Activated effector memory CD4-positive, alpha-beta T cell treated with anti-CD3 and anti-CD28 coated beads, Interleukin-2, amount 50 U/mL, for 16 hours (primary cell): ENCODE measurements at regions not wholly inside any gene's neighbourhood (a gene's known extent, or its start where the extent isn't known, plus 50 kb on each side); places are given as distances from the start of the nearest gene placed in this dataset.
"Not testable (repeated sequence)": the region's sequence is repeated elsewhere in the genome, so short reads cannot be mapped to it uniquely, and the experiment has no call there.

Source experiments
- DNase-seq: peaks from one replicate; pipeline ENCODE4 v3.0.0-alpha.2; 2020

GRCh38 chr4:167956676-167957075, 135.7 kb upstream of the ANXA10 start:
- DNase-seq: no peak

GRCh38 chr4:167964766-167965373, 127.5 kb upstream of the ANXA10 start:
- no peak for DNase-seq

GRCh38 chr4:167966143-167966542, 126.2 kb upstream of the ANXA10 start:
- no peak for DNase-seq

GRCh38 chr4:167973513-167973912, 118.8 kb upstream of the ANXA10 start:
- no peak for DNase-seq

- DNase-seq: no peak
Measured at GRCh38 chr4:167985565-167985964, 106.8 kb upstream of the ANXA10 start.

DNA sequence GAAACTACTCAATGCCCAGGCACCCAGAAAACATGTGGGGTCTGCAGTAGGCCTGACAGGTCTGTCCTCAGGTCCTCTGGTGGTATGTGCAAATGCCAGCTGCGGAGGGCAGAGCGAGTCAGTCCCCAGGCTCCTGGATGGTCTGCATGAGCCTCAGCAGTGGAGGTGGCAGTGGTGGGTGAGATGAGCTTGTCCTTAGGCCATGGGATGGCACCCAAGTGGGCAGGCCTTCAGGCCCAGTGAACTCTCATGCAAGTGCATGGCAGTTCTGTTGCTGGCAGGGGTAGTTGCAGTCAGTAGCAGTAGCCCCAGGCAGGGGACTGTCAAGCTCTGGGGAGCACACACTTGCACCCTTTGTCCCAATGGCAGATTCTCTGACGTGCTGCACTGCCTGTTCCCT, 106.3 kb upstream of the ANXA10 start:
- DNase-seq: no peak

GRCh38 chr4:167987285-167987684, 105.1 kb upstream of the ANXA10 start:
- DNase-seq: no peak

DNA sequence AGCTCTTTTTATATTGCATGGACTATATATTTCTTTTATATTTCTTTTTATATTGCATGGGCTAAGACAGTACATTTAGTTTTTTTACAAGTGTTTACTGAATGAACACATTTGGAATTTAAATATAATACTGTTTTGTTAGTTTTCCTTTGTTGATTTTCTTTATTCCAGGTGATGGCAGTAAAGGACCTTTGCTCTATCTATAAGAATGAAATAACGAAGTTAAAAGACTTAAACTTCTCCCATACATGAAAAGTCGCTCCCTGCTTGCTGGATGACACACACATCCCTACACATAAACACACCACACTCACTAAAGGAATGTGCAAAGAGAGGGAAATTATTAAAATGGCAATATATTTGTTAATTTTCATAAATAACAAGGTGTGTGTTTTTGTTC, 102.5 kb upstream of the ANXA10 start:
- DNase-seq: no peak

DNA sequence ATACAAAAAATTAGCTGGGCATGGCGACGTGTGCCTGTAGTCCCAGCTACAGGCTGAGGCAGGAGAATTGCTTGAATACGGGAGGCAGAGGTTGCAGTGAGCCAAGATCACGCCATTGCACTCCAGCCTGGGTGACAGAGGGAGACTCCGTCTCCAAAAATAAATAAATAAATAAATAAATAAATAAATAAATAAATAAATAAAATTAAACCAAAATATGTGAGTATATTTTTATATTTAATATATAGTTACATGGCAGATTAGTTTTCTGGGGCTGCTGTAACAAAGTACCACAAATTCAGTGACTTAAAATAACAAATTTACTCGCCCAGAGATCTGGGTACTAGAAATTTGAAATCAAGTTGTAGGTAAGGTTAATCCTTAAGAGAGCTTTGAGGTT, 84.2 kb upstream of the ANXA10 start:
- DNase-seq: not testable (repeated sequence)

DNA sequence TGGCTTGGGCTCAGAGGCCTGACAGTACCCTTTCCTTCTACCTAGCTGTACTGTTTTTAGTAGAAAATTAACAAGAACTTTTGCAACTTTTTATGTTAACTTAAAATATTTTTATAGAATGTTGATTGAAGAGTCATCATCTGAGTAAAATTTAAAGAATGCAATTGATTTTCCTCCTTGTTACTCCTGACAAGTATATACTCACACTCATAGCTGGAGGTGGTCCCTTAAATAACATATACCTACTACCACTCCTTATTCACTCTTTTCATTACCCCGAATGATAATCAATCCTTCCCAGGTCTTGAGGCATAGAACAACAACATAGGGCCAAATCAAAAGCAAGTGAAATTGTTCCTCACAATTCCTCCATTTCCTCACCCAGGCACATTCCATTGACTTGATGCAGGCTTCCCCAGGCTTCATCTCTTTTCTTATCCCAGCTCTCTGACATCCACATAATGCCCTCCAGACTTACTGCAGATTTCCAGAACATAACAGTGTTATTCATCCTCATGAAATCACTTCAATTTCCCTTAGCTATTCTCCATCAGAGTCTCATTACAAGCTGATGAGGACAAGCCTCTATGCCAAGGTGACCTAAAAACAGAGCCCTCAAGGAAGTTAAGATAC, 73.2 kb upstream of the ANXA10 start:
- no peak for DNase-seq

- no peak for DNase-seq
Measured at GRCh38 chr4:168019921-168020320, 72.4 kb upstream of the ANXA10 start.

DNA sequence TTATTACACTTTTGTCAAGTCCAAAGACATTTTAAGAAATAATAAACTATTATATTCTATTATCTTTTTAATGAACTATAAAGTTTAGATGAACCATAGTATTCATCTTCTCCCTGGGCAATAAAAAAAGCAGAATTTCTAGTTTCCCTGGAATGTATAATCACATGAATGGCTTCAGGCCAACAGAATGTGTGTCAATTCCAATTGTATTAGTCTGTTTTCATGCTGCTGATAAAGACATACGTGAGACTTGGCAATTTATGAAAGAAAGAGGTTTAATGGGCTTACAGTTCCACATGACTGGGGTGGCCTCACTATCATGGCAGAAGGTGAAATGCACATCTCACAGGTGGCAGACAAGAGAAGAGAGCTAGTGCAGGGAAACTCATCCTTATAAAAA, 70.7 kb upstream of the ANXA10 start:
- no peak for DNase-seq

GRCh38 chr4:168028568-168028967, 63.8 kb upstream of the ANXA10 start:
- DNase-seq: no peak

DNA sequence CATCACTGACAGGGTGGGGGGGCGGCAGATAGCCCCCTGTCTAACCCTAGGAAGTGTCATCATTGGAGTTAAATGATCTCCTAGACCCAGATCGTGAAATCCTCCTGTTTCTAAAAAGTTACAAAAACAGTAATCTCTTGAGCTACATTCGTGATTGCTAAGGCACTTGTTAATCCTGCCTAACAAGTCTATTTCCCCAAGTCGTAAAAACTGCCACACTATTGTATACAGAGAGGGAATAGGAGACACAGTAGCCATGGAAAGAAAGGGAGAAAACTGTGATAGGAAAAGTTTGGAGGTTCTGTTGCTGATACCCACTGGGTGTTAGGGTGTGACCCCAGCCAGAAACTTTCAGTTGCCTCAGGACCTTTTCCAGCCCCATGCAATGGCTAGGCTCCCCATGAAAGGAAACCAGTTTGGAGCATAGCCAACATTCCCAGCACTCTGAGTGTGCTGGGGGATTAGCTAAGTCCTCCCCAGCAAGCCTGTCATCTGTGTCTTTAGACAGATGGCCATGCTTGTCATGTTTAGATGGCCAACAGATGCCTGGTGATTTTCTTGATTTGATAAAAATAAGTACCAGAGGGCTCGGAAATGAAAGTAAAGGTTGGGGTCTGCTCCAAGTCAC, 63.3 kb upstream of the ANXA10 start:
- DNase-seq: no peak

DNA sequence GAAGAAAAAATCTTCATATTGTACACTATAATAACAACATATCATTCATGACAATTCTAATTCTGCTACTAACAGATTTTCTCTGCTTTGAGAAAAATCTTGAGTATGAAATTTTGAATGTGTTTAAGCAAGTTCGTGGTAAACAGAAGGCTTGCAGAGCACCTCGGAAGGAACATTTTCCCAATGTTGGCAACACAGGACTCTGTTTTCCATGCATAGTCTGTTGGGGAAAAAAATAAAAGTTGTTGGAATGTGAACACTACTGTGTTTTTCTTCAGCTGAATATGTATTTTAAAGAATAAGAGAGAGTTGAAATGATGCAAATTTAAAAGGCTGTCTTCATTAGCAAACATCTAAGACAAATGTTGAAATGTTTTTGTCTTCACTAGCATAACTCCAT, 54.7 kb upstream of the ANXA10 start:
- no peak for DNase-seq

DNA sequence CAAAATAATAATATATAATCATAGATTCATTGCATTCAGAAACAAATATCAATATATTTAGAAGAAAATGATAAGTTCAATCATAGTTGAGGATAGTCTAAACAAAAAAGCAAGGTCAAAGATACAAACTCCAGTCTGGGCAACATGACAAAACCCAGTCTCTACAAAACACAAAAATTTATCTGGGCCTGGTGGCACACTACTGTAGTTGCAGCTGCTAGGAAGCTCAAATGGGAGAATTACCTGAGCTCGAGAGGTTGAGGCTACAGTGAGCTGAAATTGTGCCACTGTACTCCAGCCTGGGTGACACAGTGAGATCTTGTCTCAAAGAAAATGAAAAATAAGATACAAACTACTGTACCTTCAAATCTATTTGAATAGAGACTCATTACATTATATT, 52.7 kb upstream of the ANXA10 start:
- DNase-seq: no peak
